OCI-LY1 (cell line): ENCODE measurements at regions not wholly inside any gene's neighbourhood (a gene's known extent, or its start where the extent isn't known, plus 50 kb on each side); places are given as distances from the start of the nearest gene placed in this dataset.

ENCODE experiments used
- CTCF ChIP-seq: fragments of 200-600 bp; sonication (generic), shearing (Covaris generic); IDR thresholded peaks from 2 replicates; pipeline ENCODE4 v1.5.1; 2017; ENCODE audit warnings: mild to moderate bottlenecking, antibody characterized with exemption, low read length, moderate library complexity, mixed read lengths
- EZH2 ChIP-seq: fragments of 200-600 bp; sonication (generic), shearing (Covaris generic); IDR thresholded peaks from 2 replicates; pipeline ENCODE4 v1.8.0; 2017; ENCODE audit warnings: borderline replicate concordance, mixed run types, mild to moderate bottlenecking, antibody characterized with exemption, low read length, moderate library complexity, mixed read lengths

GRCh38 chr12:90809940-90810339 lies 145.0 kb downstream of the CCER1 start:
- TF ChIP-seq CTCF (no peak), EZH2 (no peak)
